GM18861 (cell line): ENCODE measurements at regions not wholly inside any gene's neighbourhood (a gene's known extent, or its start where the extent isn't known, plus 50 kb on each side); places are given as distances from the start of the nearest gene placed in this dataset.
A peak's percentile ranks its signal among the peaks of the same experiment; 100 is the strongest.
"Not testable (repeated sequence)": the region's sequence is repeated elsewhere in the genome, so short reads cannot be mapped to it uniquely, and the experiment has no call there.

Experiments used
- ATAC-seq: cut with Tn5 transposase; IDR thresholded peaks from one replicate; pipeline ENCODE4 v1.9.1; 2021; ENCODE audit not compliant: unreplicated experiment

DNA sequence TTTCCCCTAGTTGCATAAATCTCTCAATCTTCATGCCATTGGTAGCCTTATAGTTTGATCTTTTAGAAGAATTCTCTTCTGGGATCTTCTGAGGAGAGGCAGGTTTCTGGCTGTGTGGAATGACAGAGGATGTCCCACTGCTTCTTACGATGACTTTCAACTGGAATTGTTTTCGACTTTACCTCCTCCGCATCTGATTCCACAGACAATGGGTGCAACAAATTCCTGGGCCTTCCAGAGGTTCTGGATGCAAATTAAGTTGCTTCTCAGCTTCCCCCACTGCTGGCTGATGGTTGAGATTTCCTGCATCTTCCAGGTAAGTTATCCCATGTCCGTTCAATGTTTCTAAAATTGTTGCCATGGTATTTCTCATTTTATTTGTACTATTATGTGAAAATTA, 142.3 kb upstream of the TSC22D1 start:
- ATAC-seq = no peak

DNA sequence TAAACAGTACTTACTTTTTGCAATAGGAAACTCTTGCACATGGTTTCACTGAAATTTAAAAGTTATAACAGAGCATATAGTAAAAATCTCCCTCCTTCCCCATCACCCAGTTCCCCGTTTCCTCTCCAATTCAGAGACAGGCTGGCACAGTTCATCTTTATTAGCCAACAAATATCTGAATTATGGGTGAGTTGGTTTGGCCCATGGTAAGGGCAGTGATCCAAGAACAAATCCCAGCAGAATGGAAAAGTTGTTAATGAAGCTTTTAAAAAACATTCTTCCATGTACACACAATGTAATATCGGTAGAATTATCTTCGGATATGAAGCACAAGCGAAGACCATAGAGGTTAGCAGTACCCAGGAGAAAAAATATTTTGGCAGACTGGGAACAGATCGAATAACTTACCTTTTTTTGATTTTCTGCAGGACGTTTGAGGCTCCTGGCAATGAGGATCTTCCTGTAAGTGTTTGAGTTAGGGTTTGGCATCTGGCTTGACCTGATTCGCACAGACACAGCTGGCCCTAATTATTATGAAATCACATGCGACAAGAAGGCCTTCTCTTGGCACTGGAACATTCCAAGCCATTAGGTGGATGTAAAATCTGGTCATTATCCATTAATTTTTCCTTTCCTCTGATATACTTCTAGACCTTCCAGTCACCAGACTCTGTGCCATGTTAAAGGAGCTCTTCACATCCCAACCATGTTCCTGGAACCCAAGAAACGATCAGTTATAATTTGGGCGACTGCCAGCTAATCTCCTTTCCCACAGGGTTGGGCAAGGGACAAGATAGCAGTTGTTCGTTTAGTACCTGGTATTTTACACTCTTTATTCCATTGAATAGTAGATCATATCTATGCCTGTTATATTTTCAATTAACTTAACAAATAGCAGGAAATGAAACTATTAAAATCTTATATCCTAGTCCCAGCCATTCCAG, 139.4 kb upstream of the TSC22D1 start:
- ATAC-seq = no peak

DNA sequence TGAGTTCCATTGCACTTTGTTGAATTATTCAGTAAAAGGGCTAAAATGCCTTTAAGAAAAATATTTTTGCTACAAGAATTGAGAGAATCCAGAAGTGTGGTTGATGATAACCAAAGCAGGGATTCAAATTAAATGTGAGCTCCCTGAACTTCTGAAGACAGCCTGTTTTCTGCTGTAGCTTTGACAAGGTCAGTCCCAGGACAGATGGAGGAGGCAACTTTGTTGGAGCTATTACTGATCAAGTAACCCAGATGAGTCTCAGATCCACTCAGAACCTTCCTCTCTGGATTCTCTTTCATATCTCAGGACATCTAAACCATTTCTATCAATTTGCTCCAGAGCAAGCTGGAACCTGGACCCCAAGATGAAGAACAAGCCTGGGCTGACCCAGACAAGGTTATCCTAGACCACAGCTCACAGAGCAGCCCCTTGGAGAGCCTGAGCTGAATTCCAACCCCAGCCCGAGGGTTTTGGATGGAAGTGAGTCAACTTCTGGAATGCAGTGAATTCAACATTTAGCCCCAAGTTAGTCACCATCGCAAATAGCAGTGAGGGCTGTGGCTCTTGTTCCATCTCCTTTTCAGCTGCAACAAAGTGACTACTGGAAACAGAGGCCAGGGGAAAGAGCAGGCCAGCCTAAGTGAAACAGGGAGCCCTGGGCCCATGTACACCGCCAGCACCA, 137.8 kb upstream of the TSC22D1 start:
- no peak for ATAC-seq

DNA sequence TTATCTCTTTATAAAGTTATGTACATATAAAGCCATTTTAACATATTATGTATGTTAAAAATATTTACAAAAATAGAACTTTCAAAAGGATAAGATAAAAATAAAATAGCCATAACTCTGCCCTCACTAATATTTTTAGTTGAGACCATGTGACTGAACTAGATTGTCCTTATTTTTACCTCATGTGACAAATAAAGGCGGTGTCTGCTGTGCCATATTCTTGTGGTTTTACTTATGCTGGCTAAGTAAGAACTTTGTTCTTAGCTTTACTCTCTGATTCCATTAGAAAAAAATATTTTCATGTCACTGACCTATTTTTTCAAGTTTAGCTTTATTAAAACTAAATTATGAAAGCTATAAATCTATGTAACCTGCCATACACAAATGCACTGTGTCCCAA, 135.6 kb upstream of the TSC22D1 start:
- no peak for ATAC-seq

DNA sequence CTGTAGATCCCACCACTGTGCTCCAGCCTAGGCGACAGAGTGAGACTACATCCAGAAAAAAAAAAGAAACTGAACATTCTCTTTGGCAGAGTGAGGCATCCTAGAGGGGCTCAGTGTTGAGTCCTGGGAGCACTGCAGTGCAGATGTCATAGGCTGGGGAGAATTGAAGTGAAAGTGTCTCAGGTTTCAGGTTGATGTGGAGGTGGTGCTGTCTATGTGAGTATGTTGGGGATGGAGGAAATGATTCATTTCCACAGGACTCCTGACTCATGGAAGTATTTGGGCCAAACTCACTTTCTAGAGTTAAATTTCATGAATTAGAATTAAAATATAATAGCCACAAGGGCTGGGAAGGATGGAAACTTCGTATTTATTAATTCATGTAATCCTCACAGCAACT, 134.4 kb upstream of the TSC22D1 start:
- peak; percentile 46 for ATAC-seq

DNA sequence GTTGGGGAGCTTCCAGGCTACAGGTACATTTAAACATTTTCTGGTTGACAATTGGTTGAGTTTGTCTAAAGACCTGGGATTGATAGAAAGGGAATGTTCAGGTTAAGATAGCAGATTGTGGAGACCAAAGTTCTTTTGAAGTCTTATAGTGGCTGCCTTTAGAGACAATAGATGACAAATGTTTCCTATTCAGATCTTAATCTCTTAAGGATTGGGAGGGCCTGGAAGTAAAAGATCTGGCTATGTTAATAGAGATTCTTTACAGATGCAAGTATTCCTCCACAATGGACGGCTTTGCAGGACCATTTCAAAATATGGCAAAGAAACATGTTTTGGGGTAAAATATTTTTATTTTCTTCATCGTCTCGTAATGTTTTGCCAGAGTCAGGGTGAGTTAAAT, 128.7 kb upstream of the TSC22D1 start:
- ATAC-seq = not testable (repeated sequence)

DNA sequence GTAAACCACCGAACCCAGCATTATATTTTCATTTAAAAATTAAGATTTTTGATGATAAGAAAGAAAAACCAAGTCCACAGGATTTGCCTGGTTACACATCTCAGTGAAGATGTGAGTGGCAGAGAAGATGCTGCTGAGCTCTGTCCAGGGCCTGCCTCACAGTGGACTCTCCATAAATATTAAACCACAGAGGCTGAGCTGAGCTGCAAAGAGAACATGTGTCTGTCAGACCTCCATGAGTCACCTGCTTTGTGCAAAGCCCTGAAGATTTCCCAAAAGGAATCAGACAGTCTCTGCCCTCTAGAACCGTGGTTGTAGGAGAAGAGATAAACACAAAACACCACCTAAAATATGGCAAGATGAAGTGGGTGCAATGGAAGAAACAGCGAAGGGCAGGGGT, 127.2 kb upstream of the TSC22D1 start:
- no peak for ATAC-seq

DNA sequence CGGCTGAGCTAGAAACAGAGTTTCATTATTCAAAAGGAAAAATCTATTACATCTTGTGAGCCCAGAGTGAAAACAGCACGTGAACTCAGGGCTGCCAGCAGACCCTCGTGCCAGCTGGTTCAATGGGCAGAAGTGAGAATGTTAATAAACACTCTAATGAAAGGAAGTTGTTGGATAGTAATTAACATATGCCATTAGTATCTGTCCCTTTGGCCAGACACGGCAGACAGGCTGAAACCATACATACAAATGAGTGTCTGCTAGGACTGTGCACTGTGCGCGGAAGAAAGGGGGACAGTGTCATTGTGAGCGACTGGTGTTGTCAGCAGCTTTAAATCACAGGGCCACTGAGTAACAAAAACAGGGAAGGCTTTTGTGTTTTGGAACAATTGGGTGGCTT, 121.9 kb upstream of the TSC22D1 start:
- no peak for ATAC-seq

DNA sequence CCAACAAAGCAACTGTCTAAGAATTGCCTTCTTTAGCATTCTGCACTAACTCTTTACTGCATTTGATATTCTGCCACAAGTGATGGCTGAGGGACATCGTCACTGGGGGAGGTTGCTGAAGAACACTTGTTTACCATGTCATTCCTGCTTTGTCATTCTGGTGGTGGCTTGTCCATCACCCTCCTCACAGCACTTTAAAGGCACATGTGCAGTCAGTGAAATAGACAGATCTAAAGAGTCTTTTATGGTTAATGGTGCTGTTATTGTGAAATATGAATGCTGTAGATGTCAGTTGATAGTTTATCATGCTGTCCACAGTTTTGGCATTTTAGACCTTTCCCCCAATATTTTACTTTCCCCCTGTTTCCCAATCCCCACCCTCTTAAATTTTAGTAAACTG, 120.9 kb upstream of the TSC22D1 start:
- no peak for ATAC-seq

DNA sequence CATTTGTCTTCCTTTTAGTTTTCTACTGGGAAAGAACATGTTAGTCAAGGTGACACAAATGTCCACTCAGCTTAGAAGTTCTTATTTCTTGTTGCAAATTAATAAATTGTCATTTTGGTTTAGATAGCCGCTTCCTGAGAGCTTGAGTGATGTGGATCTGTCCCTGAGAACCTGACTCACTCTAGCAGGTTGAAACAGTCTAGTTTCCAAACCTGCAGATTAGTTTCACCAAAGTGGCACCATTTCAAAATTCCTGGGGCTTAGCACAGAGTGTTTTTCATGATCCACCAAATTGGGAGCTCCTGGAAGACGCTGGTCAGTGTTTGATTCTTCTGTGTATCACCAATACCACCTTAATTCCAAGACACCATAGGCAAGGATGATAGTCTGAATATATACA, 119.4 kb upstream of the TSC22D1 start:
- no peak for ATAC-seq

DNA sequence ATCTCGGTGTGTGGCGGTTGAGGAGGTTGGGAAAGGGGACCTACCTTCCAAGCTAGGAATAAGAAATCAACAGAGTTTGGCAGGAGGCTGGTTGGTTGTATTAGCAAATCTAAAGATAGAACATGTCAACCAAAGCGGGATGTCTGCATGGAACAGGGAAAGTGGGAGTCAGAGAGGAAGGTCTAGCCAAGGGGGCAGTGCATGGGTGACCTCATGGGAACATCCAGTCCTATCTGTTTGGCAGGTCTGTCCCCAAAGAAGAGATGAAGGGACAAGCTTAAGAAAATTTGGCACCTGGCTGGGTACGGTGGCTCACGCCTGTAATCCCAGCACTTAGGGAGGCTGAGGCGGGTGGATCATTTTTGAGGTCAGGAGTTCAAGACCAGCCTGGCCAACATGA, 118.7 kb upstream of the TSC22D1 start:
- no peak for ATAC-seq

DNA sequence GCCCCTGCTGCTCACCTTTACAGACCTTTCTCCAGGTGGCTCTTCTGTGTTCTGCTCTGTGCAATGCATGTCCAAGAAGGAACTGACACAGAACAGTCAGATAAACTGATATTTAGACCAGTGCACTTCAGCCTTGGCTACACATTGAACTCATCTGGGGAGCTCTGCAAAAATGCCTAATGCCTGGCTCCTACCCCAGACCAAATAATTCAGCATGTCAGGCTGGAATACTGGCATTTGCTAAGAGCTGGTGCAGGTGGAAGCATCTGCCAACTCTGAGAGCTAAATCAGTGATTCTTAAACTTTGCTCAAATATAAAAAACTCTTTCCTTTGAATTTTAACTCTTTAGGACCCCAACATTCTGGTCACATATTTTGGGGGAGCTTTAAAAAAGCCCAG, 118.2 kb upstream of the TSC22D1 start:
- no peak for ATAC-seq

DNA sequence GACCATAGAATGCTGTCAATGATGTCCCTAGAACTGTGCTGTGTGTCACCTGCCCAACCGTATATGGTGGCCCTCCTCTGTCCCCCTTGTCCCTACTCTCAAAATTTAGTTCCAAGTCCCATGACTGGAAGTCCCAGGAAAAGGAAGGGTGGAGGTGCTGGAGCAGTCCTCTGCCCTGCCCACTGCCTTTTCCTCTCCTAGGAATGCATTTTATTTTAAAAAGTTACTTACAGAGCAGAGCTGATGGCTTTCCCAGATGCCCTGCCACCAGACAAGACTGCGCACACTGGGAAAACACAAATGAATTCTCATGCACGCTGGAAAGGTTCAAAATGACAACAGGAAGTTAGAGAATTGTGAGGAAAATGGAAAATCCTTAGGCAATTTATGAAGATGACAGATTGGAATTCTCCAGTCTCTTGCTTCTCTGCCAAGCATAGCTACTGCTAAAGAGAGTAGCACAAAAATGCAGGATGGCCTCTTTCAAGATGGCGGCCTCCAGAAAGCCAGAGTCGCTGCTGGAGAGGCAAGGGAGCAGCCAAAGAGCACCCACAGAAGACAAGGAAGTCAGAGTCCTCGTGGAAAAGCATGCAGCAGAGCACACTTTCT, 117.1 kb upstream of the TSC22D1 start:
- ATAC-seq = no peak

DNA sequence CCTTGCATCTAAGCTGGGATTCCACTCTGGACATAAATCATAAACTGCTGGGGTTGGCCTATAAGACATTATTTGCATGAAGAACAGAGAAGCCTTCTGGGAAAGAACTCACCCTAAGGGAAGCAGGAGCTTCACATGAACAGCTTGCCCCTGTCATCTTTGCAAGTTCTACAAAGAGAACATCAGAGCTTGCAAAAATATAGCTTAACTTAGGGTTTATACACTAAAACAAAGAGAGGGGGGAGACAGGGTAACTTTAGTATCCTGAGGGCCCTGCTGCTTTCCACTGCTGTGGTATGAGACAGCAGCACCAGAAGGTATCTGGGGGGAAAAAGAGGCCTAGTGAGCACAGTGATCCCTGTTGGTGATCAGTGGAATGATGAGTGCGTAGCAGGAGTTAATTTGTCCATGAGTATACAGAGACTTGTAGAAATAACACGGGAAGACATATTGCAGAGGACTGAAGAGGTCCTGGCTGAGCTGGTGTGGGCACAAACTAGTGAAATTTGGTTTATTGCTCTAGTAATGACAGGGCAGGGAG, 116.1 kb upstream of the TSC22D1 start:
- ATAC-seq = no peak

DNA sequence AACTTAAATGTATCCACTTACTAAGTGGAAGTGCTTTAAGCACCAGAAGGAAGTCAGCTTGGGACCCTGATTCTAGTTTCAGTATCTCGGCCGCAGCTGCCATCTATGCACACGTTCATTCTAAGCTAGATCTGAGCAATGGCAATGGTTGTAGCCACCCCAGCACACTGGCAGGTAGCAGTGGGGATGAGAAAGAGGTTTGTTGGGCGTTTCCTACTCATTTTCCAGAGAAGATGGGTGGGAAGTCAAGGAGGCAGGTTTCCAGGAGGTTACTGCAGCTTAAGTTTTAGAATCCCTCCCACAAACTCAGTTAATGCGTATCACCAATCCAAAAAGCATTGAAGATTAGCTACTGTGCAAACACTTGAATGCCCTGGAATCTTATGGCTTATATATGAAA, 114.2 kb upstream of the TSC22D1 start:
- no peak for ATAC-seq

DNA sequence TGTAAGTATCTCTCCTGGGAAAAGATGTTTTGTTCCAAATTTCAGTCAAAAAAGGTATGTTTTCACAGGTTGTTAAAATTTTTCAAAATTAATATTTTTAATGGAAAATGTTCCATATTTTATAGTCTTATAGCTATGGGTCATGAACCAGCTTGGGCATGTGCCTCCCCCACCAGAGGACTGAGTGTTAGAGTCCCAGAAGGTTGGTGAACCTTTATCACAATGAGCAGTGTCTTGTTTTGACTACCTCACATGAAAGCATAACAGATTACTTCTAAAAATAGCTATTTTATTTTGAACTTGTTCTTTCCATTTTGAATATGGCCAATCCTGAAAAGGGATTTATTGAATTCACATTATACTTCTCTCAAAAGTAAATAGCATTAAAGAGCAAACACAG, 112.5 kb upstream of the TSC22D1 start:
- ATAC-seq = no peak

DNA sequence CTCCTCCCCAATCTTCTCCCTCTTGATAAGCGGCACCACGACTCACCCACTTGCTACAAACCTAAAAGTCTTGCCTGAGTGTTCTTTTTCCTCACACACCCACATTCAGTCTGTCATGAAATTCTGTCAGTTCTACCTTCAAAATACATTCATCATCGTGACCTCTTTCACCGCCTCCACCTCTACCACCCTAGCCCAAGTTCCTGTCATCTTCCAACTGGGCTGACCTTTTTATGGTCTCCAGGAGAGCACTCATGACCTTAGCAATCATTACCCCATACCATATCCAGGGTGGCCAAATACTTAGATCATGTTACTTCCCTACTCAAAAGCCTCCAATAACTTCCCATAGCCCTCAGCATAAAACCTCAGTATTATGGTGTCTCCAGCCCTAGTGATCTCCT, 110.4 kb upstream of the TSC22D1 start:
- ATAC-seq = no peak

DNA sequence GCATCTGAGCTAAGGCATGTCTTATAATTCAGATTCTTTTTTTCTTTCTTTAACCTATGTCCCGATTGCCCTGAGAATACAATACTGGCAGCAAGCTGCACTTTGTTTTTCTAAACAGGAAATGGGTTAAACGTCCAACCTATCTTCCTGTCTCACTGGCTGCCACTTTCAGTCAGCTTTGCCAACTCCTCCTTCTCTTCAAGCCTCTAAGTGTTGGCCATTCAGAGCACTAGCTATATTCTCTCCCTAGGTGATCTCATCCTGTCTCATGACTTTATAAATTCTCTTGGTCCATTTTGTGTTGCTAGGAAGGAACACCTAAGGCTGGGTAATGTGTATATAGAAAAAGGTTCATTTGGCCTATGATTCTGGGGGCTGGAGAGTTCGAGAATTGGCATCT, 109.5 kb upstream of the TSC22D1 start:
- ATAC-seq = no peak

DNA sequence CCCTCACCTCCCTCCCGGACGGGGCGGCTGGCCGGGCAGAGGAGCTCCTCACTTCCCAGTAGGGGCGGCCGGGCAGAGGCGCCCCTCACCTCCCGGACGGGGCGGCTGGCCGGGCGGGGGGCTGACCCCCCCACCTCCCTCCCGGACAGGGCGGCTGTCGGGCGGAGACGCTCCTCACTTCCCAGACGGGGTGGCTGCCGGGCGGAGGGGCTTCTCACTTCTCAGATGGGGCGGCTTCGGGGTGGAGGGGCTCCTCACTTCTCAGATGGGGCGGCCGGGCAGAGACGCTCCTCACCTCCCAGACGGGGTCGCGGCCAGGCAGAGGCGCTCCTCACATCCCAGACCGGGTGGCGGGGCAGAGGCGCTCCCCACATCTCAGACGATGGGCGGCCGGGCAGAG, 106.3 kb upstream of the TSC22D1 start:
- ATAC-seq = not testable (repeated sequence)

DNA sequence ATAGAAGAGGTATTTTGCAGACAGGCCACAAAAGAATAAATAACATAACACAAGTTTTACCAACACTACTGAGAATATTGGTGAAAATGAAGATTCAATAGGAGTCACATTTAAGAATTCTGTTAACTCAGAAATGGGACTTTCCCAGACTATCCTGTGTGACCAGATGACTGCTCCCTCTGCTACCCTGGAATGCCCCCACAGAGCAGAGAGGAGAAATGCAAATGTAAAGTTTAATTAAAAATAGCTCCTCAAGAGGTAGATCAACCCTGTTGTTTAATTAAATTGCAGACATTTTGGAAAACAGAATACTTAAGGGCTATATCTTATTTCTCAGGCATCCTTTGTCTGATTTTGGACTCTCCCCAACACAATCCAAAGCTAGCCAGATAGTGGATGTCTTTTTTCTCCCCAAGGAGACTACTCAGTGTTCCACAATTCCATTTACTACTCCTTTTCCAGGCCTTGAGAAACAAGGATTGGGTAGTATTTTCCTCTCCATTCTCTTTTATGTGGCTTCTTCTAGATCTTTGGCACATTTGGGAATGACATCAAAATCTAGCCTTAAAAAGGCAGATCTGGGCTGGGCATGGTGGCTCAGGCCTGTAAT, 104.7 kb upstream of the TSC22D1 start:
- no peak for ATAC-seq

DNA sequence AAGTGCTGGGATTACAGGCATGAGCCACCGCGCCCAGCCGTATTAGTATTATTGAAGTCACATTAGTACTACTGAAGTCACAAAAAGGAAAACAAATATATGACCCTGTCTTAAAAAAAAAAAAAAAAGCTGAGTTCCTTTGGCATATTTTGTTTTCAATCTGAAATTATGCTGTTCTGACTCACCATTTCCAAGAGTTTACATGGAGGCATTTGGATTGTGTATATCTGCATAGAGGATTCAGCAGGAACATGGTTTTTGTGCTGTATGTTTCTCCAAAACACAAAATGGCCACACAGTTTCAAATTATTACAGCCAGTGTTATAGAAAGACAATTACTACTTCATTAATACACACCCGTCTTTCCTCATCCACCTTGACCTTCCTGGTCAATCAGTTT, 103.5 kb upstream of the TSC22D1 start:
- no peak for ATAC-seq
